Eye (tissue), 1 donor: ENCODE measurements at regions not wholly inside any gene's neighbourhood (a gene's known extent, or its start where the extent isn't known, plus 50 kb on each side); places are given as distances from the start of the nearest gene placed in this dataset.
"Not testable (repeated sequence)": the region's sequence is repeated elsewhere in the genome, so short reads cannot be mapped to it uniquely, and the experiment has no call there.

ENCODE experiments used
- DNase-seq: peaks from one replicate; pipeline ENCODE4 v3.0.0-alpha.2; 2015

DNA sequence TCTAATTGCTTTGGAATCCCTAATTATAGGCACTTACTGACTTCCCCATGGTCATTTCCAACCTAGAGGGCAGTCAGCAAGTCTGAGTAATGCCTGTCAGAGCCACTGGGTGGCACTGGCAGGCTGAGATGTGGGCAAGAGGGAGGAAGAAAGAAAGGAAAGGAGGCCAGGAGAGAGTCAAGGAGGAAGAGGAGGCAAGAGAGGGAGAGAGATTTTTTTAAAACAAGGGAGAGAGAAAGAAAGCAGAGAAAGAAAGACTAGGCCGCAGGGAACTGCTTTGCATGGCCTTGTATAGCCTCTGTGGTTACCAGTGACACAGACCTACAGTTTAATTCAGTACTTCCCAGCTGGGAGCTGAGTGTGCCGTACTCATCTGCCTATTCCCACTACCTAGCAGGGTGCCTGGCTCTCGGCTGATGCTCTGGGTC is 210.4 kb upstream of the ADO start:
- peak; percentile 74 for DNase-seq

DNA sequence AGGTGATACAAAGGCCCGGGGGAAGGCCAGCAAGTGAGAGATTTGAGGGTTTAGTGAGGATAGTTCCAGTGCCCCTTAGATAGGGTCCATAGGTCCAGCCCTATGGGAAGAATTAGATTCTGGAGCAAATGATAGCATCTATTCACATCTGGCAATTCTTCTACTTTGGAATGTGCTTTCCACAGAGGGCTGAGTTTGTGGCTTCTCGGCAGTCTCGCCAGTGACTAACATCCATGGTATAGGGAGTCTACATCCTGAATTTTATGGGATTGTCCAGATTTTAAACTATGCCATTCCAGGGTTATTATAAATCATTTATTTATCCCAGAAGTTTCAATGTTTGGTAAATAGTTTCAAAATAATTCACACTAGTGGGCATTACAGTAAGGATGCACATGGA is 207.3 kb upstream of the ADO start:
- DNase-seq, result no peak

DNA sequence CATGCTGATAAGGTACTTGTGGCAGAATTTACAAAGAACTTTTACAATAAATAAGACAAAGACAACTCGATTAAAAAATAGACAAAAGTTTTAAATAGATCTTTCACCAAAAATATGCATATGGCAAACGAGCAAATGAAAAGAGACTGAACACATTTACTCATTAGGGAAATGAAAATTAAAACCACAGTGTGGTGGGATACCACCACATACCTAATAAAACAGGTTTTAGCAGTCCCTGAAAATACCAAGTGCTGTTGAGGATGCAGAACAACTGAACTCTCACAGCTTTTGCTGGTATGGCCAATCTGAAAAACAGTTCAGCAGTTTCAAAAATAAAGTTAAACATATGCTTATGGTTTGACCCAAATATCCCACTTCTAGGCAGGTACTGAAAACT is 205.4 kb upstream of the ADO start:
- no peak for DNase-seq

DNA sequence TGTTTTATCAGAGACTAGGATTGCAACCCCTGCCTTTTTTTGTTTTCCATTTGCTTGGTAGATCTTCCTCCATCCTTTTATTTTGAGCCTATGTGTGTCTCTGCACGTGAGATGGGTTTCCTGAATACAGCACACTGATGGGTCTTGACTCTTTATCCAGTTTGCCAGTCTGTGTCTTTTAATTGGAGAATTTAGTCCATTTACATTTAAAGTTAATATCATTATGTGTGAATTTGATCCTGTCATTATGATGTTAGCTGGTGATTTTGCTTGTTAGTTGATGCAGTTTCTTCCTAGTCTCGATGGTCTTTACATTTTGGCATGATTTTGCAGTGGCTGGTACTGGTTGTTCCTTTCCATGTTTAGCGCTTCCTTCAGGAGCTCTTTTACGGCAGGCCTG is 198.0 kb upstream of the ADO start:
- not testable (repeated sequence) for DNase-seq

DNA sequence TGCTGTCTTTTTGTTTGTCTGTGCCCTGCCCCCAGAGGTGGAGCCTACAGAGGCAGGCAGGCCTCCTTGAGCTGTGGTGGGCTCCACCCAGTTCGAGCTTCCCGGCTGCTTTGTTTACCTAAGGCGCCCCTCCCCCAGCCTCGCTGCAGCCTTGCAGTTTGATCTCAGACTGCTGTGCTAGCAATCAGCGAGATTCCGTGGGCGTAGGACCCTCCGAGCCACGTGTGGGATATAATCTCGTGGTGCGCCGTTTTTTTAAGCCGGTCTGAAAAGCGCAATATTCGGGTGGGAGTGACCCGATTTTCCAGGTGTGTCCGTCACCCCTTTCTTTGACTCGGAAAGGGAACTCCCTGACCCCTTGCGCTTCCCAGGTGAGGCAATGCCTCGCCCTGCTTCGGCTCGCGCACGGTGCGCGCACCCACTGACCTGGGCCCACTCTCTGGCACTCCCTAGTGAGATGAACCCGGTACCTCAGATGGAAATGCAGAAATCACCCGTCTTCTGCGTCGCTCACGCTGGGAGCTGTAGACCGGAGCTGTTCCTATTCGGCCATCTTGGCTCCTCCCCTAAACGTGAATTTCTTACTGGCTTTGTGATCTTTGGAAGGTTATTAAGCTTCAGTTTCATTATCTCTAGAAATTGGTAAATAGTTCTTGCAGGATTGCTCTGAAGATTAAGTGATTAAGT is 196.2 kb upstream of the ADO start:
- DNase-seq, result not testable (repeated sequence)

DNA sequence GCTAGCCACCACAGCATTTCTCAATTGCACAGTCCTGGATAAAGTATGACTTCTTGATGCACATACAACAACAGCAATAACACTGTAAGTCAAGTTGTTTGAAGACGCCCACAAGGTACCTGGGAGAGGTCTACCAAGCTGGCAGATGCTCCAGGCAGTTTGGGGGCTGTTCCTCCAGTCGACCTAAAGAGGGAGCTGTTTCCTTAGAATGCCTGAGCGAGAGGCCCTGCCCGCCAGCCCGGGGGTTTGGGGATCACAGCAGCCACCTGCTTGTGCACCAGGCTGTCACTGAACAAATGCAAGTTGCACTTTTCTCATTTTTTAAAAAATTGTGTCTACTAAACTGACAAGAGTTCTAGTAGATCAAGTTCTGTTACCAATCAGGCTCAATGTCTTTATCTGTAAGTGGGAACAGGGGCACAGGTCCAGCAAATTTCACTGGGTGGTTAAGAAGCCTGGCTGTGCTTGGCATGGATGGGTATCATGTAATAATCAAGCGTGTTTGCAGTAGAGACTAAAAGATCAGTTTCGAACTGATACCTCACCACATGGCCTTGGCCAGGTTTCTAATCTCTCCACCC is 193.8 kb upstream of the ADO start:
- DNase-seq, result peak; percentile 82

DNA sequence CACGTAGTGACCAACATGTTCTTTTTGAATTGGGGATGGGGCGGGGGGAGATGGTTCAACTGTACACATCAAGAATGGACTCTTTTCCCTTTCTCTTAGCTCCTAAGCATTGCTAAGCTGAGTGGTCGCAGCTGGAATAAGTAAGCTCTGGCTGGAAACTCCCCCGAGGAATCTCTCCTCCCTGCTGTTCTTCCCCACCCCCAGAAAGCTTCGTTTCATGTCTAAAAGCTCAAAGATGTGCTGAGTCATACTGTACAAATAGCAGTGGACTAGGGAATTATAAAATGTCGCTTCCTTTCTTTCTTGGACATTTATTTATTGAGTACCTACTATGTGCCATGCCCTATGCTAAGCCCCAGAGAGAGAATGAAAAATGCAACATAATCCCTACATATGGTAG is 191.1 kb upstream of the ADO start:
- no peak for DNase-seq

DNA sequence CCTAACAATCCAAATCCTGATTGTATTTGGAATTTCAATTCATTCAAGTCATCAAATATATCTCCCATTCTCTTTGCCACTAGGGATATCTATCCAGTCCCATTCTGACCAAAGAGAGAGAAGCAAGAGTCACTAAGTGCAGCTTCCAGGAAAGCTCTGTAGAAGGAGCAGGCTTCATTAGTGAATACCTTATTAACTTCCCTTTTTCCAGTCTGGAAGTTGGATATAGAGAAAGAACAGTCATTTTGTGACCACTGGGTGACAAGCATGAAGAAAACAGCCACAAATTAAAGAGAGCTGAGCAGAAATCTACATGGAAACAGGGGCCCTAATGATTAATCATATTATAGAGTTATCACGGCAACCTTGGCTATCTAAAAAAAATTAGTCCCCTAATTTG is 190.7 kb upstream of the ADO start:
- DNase-seq, result no peak

DNA sequence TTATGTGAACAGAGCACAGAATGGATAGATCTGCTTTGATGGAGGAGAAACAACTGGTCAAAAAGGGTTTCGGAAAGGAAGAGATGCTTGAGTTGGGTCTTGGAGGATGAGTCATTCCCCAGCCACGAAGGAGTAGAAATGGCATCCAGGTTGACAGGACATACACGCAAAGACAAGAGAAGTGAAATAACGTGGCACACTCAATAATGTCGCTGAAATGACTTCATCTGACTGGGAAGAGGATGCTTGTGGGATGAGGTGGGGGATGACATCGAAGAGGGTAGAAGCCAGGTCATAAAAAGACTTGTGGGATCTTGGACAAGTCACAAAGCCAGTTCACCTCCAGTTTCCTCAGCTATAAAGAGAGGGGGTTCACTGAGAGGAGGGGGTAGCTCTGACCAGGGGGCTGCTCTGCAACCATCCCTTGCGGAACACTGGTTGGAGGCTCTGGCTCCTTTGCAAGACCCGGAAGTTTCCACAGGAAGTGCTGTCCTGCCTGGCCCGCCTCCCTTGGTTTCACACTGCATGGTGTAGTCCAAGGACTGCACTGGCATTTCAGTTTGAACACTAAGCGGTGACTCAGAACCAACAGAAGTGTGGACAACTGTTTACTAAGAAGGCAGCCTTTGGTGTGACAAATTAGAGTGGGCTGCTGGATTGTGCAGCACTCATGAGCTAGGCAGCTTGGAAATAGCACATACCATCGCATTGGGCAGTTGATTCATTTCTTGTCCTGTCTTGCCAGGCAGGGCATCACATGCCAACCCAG is 189.9 kb upstream of the ADO start:
- no peak for DNase-seq

DNA sequence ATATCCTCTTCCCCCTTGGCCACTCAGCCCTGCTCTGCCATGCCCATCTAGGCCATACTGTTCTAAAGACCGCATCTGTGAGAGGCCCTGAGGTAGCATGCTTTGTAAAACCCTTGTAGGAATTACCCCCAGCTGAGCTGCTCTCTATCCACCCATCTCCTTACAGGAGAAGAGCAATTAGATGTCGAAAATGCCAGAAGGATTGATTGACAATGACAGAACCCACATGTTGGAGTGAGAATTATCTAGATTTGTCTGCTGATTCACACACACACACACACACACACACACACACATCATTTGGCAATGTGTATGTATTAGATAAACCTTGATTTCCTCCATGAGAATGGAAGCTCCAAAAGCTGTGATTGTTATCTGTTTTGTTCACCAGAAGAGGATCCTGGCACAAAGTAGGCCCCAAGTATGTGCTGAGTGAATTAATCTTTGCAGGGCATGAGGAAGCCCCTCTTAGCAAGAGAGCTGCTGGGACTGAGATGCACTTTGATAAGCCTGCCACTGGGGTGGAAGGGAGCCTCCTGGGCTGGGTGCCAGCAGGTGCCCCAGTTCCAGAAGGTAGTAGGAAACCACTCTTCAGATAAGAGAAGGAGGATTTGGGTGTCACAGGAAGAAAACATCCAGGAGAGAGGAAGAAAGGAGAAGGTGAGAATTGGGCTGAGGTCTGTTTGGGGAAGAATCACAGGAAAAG is 187.5 kb upstream of the ADO start:
- no peak for DNase-seq

DNA sequence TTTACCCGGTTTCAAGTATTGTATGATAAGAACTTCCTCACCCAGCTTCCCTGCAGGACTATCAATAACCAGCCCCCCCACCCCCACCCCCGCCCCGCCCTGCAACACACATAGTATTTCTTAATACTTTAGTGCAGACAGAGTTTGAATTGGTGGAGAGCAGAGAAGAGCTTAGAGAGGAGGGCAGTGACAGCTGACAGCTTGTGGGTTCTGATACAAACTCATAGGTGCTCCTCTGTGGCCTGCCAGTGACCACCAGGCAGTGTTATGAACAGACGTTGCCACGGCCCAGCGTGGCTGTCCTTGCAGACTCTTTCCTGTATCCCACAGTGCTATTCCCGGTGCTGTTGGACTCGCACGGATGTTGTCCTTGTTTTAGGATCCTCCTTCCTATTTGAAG is 186.9 kb upstream of the ADO start:
- DNase-seq, result no peak

DNA sequence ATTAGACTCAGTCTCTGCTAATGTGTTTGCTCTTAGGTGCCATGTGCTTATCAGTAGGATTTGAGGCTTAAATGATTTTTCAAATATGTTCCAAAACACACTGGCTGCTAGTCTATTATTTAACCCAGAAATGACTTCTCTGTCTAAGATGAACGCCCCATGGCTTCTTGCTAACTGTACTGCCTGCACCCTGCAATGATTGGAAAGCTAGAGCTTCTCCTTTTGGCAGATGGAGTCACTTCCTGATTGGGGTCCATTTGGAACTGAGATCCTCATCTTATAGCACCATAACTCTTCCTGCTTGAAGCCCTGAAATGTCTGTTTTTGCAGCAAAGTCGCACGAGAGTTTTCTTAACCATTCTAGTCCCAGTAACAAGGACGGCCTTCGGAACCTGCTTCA is 186.5 kb upstream of the ADO start:
- no peak for DNase-seq

DNA sequence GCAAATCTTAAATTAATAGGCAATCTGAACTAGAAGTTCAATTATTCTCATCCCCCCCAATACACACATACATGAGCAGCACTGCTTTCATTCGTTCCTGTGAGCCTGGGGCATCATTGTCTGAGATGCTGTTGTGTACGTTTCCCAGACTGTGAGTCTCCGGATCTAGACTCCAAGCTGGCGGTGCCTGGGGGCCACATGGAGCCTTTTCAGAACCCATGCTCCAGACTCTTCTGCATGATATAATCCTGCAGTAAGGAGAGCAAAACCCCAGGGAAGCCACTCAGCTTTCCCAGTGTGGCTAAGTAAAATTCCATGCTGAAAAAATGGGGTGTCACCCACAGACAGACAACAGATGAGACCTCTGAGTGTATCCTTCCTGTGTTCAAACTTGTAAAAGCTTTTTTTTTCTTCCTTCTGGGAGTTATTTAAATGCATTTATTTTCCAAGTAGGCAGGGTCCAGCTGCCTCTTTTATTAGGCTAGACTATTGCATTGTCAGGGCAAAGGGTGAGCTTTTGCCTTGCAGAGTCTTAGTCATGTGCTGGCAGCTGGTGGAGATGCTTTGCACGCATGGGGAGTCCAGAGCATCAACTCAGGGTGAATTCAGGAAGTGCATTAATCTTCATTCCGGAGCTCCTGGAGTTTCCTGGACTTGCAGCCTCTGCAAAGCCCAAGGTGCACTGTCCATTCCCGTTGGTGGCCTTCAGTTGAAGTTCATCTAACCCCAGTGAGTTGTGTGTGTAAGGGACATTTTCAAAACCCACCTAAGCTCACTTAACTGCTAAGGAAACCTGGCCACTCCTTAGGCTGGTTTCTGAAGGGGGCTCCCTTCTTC is 185.7 kb upstream of the ADO start:
- DNase-seq, result no peak

DNA sequence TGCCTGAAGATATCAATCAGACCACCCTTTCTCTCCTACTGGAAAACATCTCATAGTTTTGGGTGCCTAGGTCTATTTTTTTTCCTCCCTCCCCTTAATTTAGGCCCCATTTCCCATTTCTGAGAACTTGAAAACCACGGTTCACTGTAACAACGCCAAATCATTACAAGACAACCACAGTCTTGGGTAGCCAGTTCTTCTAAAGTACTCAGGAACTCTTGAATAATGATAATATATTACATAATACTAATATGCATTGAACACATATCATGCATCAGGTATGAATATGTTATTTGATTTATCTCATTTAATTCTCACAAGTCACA is 185.1 kb upstream of the ADO start:
- DNase-seq, result no peak

DNA sequence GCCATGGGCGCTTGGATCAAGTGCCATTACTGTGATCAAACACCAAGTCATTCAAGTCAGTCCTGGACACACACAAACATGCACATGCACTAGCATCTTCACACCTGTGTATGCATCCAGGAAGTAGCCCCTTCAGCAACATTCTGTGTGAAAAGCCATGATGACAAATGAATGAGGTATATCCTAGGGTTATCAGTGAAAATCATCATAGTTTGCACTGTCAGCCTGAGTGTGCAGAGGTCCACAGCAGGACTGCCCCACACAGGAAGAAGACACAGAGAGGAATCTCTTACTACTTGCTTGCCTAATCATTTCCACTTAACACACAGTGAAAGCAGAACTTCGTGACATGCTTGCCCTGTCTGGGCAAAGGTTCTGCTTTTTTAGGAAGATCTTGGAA is 184.0 kb upstream of the ADO start:
- no peak for DNase-seq

DNA sequence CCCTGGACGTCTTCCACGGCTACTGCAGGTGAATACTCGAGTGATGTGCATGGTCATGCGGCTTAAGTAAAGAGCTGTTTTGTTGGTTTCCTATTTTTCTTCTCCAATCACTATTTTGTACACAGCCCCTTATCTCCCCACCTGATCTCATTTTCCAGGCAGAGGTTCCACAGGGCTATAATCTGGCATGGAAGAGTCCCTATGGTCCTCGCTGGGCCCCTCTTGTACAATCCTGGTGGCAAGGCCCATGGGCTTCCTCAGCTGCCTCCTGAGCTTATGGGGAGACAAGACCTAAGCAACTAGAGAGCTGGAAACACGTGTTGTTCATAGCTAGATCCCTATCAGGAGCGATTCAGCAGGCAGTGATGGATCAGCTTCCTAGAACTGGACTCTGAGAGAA is 181.3 kb upstream of the ADO start:
- no peak for DNase-seq

DNA sequence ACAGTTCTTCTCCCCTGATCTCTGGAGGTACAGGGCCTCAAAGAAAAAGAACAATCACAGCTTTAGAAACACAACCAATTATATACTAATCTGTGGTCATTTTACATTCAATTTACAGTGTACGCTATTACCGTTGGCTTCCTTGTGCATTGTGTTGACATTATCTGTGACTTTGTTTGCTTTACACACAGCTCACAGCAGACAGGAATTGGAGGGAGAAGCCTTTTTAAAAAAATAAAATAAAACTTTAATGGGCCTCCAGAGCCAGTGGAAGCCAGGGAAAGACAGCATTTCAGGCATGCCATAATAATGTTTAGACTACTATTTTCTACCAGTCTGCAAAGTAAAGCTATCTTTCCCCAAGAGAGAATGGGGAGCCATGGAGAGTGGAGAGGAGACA is 179.0 kb upstream of the ADO start:
- DNase-seq, result no peak

DNA sequence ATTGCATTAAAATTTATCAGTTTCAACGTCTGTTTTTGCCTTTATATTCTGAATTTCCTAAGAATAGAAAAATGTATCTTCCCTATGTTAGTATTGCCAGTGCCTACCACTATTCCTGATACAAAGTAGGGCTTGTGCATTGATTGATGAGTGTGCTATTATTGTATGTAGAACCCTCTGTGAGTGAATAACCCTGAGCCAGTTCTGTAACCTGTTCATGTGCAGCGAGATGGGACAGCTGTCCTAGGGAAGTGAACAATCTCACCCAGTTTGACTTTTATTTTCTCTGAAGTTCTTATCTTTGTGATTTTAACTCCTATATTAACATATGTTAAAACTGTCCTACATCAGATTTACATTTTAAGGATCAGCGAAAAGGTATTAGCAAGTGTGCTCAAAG is 178.4 kb upstream of the ADO start:
- DNase-seq, result no peak

DNA sequence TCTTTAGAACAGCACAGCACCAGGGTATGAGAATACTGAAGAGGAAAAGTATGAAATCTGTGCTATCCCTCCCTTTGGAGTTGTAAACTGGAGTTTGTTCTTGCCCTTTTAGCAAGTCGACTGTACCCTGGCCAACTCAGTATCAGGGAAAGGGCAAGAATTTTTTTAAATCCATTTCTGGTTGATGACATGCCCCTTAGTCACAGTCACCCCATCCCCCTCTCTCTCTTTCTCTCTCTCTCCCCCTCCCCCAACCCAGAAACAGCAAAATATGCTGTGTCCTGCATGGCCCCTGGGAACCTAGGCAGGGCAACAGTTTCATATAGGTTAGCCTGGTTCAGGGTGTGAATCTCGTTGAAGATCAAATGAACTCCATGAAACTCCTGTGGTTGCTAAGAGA is 177.7 kb upstream of the ADO start:
- DNase-seq, result no peak

DNA sequence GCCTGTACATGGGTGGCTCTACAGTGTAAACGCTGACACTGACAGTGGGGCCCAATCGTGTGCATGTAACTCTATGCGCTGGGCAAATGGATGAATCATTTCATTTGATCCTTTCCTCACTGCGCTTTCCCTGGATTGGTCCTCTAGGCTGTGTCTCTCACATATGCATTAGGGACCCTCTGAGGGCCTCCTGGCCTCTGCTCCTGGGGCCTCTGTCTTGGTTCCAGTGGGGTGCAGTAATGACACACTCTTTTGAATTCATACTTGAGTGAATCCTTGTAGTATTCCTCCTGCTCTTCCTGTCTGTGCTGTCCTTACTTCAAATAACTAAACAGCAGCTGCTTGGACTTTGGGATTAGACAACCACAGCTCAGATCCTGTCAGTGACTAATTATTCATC is 176.5 kb upstream of the ADO start:
- DNase-seq, result no peak

DNA sequence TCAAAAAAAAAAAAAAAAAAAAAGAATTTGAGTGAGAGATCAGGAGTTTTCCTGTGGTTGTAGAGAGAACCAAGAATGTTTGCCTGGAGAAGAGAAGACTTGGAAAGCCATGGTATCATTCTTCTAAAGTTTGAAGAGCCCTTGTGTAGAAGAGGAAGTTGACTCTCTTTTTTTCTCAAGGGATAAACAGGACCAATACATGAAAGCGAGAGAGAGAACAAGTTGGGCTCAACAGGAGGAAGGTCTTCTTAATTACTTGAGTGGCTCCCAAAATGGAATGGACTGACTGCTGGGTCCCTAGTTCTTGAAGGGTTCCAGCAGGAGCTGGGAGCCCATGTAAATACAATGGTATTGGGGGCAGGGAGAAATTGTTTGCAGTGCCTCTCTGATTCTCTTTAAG is 173.3 kb upstream of the ADO start:
- no peak for DNase-seq

DNA sequence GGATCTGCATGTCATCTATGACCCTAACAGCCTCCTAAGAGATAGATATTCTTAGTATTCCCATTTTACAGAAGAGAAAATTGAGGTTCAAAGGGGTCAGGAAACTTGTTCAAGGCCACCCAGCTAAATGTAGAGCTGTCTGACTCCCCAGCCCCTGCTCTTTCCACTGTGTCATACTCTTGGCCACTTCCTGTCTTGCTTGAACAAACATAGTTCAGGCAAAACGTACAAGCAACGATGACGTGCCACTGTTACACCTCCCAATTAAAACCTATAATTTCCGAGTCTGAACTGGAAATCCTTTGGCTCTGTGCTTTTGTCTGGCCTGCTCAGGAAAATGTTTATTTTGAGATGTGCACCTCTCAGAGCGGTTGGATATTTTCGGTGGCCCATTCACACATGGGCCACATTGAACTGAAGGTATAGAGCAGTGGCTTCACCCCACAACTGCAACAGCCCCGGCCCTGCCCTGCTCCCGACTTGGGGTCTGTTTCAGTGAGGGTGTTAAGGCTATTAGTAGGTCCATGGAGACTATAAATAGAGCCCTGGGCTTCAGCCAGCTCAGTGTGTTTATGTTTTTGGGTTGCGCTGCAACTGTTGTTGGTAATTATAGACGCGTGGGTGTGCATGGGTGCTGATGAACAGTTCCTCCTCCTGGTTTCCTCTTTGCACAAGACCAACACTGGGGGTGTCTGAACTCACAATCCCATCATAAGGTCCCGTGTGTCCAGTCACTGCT is 172.3 kb upstream of the ADO start:
- no peak for DNase-seq
